ENCODE measurements at regions not wholly inside any gene's neighbourhood (a gene's known extent, or its start where the extent isn't known, plus 50 kb on each side); places are given as distances from the start of the nearest gene placed in this dataset.

DNA sequence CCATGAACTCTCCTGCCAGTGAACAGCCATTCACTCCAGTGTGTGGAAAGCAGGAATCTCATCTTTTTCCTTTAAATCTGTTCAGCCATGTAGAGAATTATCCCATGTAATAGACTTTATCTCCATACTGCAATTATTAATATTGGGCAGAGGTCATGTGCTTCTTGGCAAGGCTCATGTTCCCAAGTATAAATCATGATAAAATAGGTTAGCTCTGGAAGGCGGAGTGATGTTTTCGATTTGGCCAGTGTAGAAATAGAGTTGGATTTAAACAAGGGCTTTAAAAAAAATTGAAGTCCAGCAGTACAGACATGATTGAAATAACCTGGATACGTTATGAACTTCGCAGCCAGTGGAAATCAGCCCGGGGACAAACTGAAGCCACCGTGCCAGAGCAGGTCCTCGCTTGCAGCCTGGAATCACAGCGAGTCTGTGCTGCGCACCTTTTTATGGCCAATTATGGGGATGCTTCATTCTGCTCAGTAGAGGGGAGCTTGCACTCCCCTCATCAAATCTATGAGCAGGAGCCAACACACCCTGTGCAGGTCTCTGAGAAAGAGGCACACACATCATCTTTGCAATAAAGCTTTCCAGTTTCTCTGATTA lies 654.0 kb upstream of the MKI67 start:
- POLR2A ChIA-PET: no interaction called here
- TF ChIP-seq CTCF (IDR thresholded peaks at IDR 0.05): no peak
- DNase-seq (no peak), ATAC-seq (ENCODE audit: low read depth) (no peak)
- no peak overlapping the region for H3K27ac Mint-ChIP-seq
- no peaks in the 10 kb centered on the region for H3K36me3 Mint-ChIP-seq (ENCODE audit: low read depth)
- CTCF ChIA-PET: no interaction called here
- H3K4me1 Mint-ChIP-seq: no peaks in the 10 kb centered on the region
- no peaks in the 10 kb centered on the region for H3K9me3 Mint-ChIP-seq
- H3K4me3 Mint-ChIP-seq: no peak overlapping the region
- intact Hi-C loops (cut with micrococcal nuclease): no loop called here
- H3K27me3 Mint-ChIP-seq: no peaks in the 10 kb centered on the region

DNA sequence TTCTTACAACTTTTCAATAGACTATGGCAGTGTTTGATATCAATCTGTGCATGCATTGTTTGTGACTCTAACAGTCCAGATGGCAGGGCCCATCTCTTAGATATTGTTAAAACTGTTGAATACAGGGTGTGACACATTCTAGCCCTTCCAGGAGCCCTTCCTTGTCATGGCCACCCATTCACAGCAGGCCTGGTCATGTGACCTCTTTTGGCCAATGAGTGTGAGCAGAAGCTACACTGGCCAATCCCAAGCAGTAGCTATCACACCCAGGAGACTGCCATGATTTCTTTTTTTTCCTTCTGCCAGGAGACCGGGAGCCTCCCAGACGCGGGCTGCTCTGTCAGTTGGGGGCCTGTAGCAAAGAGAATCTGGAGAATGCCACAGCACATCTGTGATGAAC lies 655.4 kb upstream of the MKI67 start:
- H3K27ac Mint-ChIP-seq: no peak overlapping the region
- H3K9me3 Mint-ChIP-seq: no peaks in the 10 kb centered on the region
- ChIA-PET POLR2A (no interaction called here), CTCF (no interaction called here)
- H3K27me3 Mint-ChIP-seq: no peaks in the 10 kb centered on the region
- ATAC-seq (ENCODE audit: low read depth) (no peak), DNase-seq (no peak)
- TF ChIP-seq CTCF (IDR thresholded peaks at IDR 0.05): no peak
- H3K36me3 Mint-ChIP-seq (ENCODE audit: low read depth): no peaks in the 10 kb centered on the region
- H3K4me3 Mint-ChIP-seq: no peak overlapping the region
- H3K4me1 Mint-ChIP-seq: no peaks in the 10 kb centered on the region
- intact Hi-C loops (cut with micrococcal nuclease): no loop called here

DNA sequence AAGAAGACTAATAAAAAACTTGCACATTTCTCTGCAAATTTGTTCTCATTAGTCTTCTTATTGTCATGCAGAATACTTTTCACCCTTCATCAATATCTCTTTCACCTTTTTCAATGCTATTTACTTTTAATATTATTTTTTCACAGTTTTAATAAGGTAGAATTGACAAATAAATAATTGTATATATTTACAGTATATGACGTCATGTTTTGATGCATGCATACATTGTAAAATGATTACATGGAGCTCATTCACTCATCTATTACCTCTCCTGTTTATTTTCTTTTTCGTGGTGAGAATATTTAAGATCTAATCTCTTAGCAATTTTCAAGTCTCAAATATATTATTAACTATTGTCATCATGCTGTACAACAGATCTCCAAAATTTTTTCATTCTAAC lies 658.2 kb upstream of the MKI67 start:
- intact Hi-C loops (cut with micrococcal nuclease): no loop called here
- Mint-ChIP-seq H3K27ac (no peak overlapping the region), H3K9me3 (no peaks in the 10 kb centered on the region), H3K36me3 (ENCODE audit: low read depth) (no peaks in the 10 kb centered on the region), H3K27me3 (no peaks in the 10 kb centered on the region), H3K4me1 (no peaks in the 10 kb centered on the region), H3K4me3 (no peak overlapping the region)
- DNase-seq: no peak
- POLR2A ChIA-PET: no interaction called here
- no peak for TF ChIP-seq CTCF (IDR thresholded peaks at IDR 0.05)
- CTCF ChIA-PET: no interaction called here
- ATAC-seq (ENCODE audit: low read depth): no peak

- Mint-ChIP-seq H3K9me3 (no peaks in the 10 kb centered on the region), H3K36me3 (ENCODE audit: low read depth) (no peaks in the 10 kb centered on the region), H3K27me3 (no peaks in the 10 kb centered on the region)
Observed at GRCh38 chr10:128792426-128793140, 666.4 kb upstream of the MKI67 start.

More at GRCh38 chr10:128792426-128793140, 666.4 kb upstream of the MKI67 start:
- Mint-ChIP-seq H3K4me3 (no peak overlapping the region), H3K27ac (no peak overlapping the region), H3K4me1 (no peaks in the 10 kb centered on the region)
- no peak for ATAC-seq (ENCODE audit: low read depth)
- intact Hi-C loops (cut with micrococcal nuclease): no loop called here
- POLR2A ChIA-PET: no interaction called here
- CTCF ChIA-PET: no interaction called here
- TF ChIP-seq CTCF (IDR thresholded peaks at IDR 0.05): no peak
- DNase-seq: no peak
